ENCODE measurements at regions not wholly inside any gene's neighbourhood (a gene's known extent, or its start where the extent isn't known, plus 50 kb on each side); places are given as distances from the start of the nearest gene placed in this dataset.

DNA sequence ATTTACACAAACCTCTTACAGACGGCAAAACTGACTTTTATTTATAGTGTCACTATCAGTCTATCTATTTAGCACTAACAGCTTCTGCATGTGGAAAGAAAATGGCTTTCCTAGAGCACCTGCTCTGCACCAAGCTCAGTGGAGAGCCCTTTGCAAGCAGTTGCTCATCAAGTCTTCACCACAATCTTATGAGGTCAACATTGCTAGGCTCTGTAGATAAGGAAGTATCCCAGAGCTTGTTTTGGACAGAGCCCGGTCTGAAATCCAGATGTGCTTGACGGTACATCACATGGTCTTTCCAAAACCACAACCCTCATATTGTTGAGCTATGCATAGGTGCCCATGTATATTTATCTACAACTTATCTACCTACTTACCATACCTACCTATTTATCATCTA is 572.7 kb upstream of the CDH5 start:
- ATAC-seq (ENCODE audit: low read depth) = no peak
- DNase-seq (ENCODE audit: low spot score) = no peak
- TF ChIP-seq, protein P1, sequence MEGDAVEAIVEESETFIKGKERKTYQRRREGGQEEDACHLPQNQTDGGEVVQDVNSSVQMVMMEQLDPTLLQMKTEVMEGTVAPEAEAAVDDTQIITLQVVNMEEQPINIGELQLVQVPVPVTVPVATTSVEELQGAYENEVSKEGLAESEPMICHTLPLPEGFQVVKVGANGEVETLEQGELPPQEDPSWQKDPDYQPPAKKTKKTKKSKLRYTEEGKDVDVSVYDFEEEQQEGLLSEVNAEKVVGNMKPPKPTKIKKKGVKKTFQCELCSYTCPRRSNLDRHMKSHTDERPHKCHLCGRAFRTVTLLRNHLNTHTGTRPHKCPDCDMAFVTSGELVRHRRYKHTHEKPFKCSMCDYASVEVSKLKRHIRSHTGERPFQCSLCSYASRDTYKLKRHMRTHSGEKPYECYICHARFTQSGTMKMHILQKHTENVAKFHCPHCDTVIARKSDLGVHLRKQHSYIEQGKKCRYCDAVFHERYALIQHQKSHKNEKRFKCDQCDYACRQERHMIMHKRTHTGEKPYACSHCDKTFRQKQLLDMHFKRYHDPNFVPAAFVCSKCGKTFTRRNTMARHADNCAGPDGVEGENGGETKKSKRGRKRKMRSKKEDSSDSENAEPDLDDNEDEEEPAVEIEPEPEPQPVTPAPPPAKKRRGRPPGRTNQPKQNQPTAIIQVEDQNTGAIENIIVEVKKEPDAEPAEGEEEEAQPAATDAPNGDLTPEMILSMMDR (IDR thresholded peaks at IDR 0.05; ENCODE audit: poor library complexity, severe bottlenecking) = no peak
- no peaks in the 10 kb centered on the region for H3K36me3 ChIP-seq (ENCODE audit: low read depth)
- H3K4me3 ChIP-seq (ENCODE audit: severe bottlenecking) = no peak overlapping the region
- no peaks in the 10 kb centered on the region for H3K4me1 ChIP-seq (ENCODE audit: insufficient read depth, poor library complexity, severe bottlenecking)
- H3K9me3 ChIP-seq (ENCODE audit: severe bottlenecking) = no peaks in the 10 kb centered on the region
- no peaks in the 10 kb centered on the region for H3K27me3 ChIP-seq (ENCODE audit: insufficient read depth, poor library complexity, severe bottlenecking)
- H3K27ac ChIP-seq (ENCODE audit: poor library complexity, severe bottlenecking) = no peak overlapping the region

DNA sequence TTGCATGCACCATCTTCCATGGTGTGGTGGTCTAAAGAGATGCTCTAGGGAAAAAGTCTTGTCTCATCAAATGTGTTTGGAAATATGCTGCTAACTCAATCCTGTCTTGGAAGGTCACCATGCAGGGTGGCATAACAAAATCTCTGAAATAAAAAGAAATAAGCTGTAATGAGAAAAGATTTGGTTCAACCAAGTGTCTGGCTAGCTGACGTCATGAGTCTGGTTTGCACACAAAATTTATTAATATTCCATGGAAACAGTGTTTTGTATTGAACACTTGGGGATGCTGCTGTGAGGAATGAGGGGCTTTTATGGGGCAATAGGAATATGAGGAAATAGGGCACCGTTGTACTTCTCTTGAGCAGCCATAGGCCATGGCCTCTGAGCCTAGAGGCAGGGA is 575.7 kb upstream of the CDH5 start:
- TF ChIP-seq, protein P1 (IDR thresholded peaks at IDR 0.05; ENCODE audit: poor library complexity, severe bottlenecking) = no peak
- Histone ChIP-seq H3K4me3 (ENCODE audit: severe bottlenecking) (no peak overlapping the region), H3K4me1 (ENCODE audit: insufficient read depth, poor library complexity, severe bottlenecking) (no peaks in the 10 kb centered on the region), H3K36me3 (ENCODE audit: low read depth) (no peaks in the 10 kb centered on the region), H3K27me3 (ENCODE audit: insufficient read depth, poor library complexity, severe bottlenecking) (no peaks in the 10 kb centered on the region), H3K9me3 (ENCODE audit: severe bottlenecking) (no peaks in the 10 kb centered on the region), H3K27ac (ENCODE audit: poor library complexity, severe bottlenecking) (no peak overlapping the region)
- ATAC-seq (ENCODE audit: low read depth) (no peak), DNase-seq (ENCODE audit: low spot score) (no peak)

DNA sequence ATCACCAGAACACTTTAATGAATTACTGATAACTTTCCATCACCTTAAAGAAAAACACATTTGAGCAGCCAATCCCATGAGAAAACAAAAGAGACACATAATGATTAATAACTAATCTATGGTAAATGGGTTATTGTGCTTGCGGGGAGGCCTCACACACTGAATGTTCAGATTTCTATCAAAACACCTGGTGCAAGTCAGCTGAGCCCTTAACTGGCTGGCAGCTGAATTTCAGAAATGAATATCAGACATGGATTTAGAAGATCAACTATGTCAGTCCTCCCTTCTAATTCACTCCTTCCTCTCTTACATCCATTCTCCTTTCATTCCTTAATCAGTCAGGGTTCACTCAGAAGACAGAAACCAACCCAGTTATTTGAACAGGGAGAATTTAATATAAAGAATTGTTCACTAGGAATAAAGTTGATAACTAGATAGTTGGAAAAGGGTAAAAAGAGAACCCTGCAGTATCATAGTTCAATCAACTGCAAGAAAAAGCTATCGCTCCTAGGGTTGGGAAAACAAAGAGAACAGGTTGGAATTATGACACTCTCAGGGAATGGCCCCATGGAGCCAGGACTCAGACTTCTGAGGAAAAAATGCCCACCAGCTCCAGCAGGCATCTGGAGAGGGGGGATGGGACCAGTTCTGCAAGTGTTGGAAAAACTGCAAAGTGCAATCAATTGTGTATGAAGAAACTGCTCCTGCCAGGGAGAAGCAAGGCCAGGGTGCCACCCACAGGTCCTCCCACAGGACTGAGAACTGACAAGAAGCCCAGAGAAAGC is 577.1 kb upstream of the CDH5 start:
- DNase-seq (ENCODE audit: low spot score) = no peak
- no peaks in the 10 kb centered on the region for H3K9me3 ChIP-seq (ENCODE audit: severe bottlenecking)
- H3K4me3 ChIP-seq (ENCODE audit: severe bottlenecking) = no peak overlapping the region
- no peak overlapping the region for H3K27ac ChIP-seq (ENCODE audit: poor library complexity, severe bottlenecking)
- ATAC-seq (ENCODE audit: low read depth) = no peak
- TF ChIP-seq, protein P1 (IDR thresholded peaks at IDR 0.05; ENCODE audit: poor library complexity, severe bottlenecking) = no peak
- H3K4me1 ChIP-seq (ENCODE audit: insufficient read depth, poor library complexity, severe bottlenecking) = no peaks in the 10 kb centered on the region
- no peaks in the 10 kb centered on the region for H3K27me3 ChIP-seq (ENCODE audit: insufficient read depth, poor library complexity, severe bottlenecking)
- no peaks in the 10 kb centered on the region for H3K36me3 ChIP-seq (ENCODE audit: low read depth)

DNA sequence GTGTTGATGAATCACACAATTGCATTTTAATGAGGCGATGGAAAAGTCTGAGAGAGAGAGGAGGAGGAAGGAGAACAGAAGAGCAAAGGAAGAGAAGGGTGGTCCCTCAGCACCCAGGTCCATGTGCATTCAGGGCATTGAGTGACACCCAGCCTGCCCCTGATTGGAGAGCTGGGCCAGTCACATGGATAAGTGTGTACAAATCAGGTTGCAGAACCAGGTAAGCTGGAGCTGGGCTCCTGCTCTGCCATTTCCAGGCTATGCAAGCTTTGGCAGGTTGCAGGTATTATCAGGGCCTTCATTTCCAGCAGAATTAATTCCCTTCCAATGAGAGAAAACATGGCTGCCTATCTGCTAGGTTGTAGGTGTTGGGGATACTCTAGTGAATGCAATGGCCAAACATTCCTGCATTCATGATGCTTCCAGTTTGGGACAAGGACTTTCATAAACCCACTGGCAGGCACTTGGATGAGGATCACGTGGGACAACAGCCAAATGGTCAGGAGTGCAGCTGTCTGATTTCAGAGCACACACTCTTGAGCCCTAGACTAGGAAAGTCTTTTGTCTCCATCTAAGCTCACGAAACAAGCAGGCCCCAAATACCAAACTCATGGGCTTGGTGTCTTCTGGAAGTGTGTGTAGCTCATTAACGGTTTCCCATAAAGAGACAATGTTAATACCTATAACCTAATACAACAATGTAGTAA is 577.9 kb upstream of the CDH5 start:
- ATAC-seq (ENCODE audit: low read depth) (no peak), DNase-seq (ENCODE audit: low spot score) (no peak)
- H3K4me3 ChIP-seq (ENCODE audit: severe bottlenecking) = no peak overlapping the region
- TF ChIP-seq, protein P1 (IDR thresholded peaks at IDR 0.05; ENCODE audit: poor library complexity, severe bottlenecking) = no peak
- no peaks in the 10 kb centered on the region for H3K27me3 ChIP-seq (ENCODE audit: insufficient read depth, poor library complexity, severe bottlenecking)
- H3K9me3 ChIP-seq (ENCODE audit: severe bottlenecking) = no peaks in the 10 kb centered on the region
- no peak overlapping the region for H3K27ac ChIP-seq (ENCODE audit: poor library complexity, severe bottlenecking)
- H3K36me3 ChIP-seq (ENCODE audit: low read depth) = no peaks in the 10 kb centered on the region
- peaks cover 3% of the 10 kb centered on the region for H3K4me1 ChIP-seq (ENCODE audit: insufficient read depth, poor library complexity, severe bottlenecking)

DNA sequence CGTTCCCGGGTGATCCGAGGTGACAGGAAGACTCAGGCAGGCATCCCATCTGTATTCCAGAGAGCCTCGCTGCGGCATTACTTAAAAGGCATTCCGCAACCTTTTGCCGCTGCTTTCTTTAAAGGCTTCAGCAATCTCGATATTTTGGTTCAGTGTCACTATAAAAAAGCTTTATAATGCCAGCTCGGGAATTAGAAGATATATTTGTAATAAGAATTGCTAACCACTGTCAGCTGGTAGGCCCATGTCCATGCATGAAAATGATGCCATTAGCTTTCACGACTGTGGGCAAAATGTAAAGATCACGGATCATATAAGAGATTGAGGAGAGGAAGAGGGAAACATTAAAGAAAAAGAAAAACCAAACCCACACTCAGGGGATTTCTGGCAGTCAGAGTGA is 578.6 kb upstream of the CDH5 start:
- TF ChIP-seq, protein P1 (IDR thresholded peaks at IDR 0.05; ENCODE audit: poor library complexity, severe bottlenecking) = no peak
- ATAC-seq (ENCODE audit: low read depth) (no peak), DNase-seq (ENCODE audit: low spot score) (no peak)
- Histone ChIP-seq H3K36me3 (ENCODE audit: low read depth) (no peaks in the 10 kb centered on the region), H3K27ac (ENCODE audit: poor library complexity, severe bottlenecking) (no peak overlapping the region), H3K9me3 (ENCODE audit: severe bottlenecking) (no peaks in the 10 kb centered on the region), H3K4me3 (ENCODE audit: severe bottlenecking) (no peak overlapping the region), H3K4me1 (ENCODE audit: insufficient read depth, poor library complexity, severe bottlenecking) (peaks cover 10% of the 10 kb centered on the region), H3K27me3 (ENCODE audit: insufficient read depth, poor library complexity, severe bottlenecking) (no peaks in the 10 kb centered on the region)
